Ishikawa (cell line): ENCODE measurements at regions not wholly inside any gene's neighbourhood (a gene's known extent, or its start where the extent isn't known, plus 50 kb on each side); places are given as distances from the start of the nearest gene placed in this dataset.

ENCODE experiments used
- CEBPB ChIP-seq: IDR thresholded peaks from 2 replicates; pipeline ENCODE4 v1.6.1; 2012
- CREB1 ChIP-seq: IDR thresholded peaks from 2 replicates; pipeline ENCODE4 v1.6.1; 2012; ENCODE audit warnings: low read depth
- EGR1 ChIP-seq: IDR thresholded peaks from 2 replicates; pipeline ENCODE4 v1.6.1; 2012
- EP300 ChIP-seq: IDR thresholded peaks from 2 replicates; pipeline ENCODE4 v1.6.1; 2012; ENCODE audit warnings: borderline replicate concordance
- FOXM1 ChIP-seq: IDR thresholded peaks from 2 replicates; pipeline ENCODE4 v1.6.1; 2012; ENCODE audit warnings: low read depth, borderline replicate concordance
- NFIC ChIP-seq: IDR thresholded peaks from 2 replicates; pipeline ENCODE4 v1.6.1; 2012
- RAD21 ChIP-seq: IDR thresholded peaks from 2 replicates; pipeline ENCODE4 v1.6.1; 2012; ENCODE audit warnings: low read depth
- TAF1 ChIP-seq: IDR thresholded peaks from 2 replicates; pipeline ENCODE4 v1.6.1; 2012; ENCODE audit warnings: low read depth, mild to moderate bottlenecking
- TCF12 ChIP-seq: IDR thresholded peaks from 2 replicates; pipeline ENCODE4 v1.6.1; 2012; ENCODE audit warnings: low read depth
- TEAD4 ChIP-seq: IDR thresholded peaks from 2 replicates; pipeline ENCODE4 v1.6.1; 2012
- YY1 ChIP-seq: IDR thresholded peaks from 2 replicates; pipeline ENCODE4 v1.6.1; 2012; ENCODE audit warnings: low read depth
- ZBTB7A ChIP-seq: IDR thresholded peaks from 2 replicates; pipeline ENCODE4 v1.6.1; 2012; ENCODE audit warnings: low read depth
- TF ChIP-seq, protein P1 (sequence below): IDR thresholded peaks from 2 replicates; pipeline ENCODE4 v1.6.1; 2012; ENCODE audit warnings: low read depth, mild to moderate bottlenecking
- TF ChIP-seq, protein P2 (sequence below): IDR thresholded peaks from 2 replicates; pipeline ENCODE4 v1.6.1; 2012
- TF ChIP-seq, protein P3 (sequence below): IDR thresholded peaks from 2 replicates; pipeline ENCODE4 v1.6.1; 2012

GRCh38 chr5:101574017-101574416 lies 670.9 kb upstream of the ST8SIA4 start:
- no peak for TF ChIP-seq RAD21
- no peak for TF ChIP-seq EGR1
- TF ChIP-seq, protein P1, sequence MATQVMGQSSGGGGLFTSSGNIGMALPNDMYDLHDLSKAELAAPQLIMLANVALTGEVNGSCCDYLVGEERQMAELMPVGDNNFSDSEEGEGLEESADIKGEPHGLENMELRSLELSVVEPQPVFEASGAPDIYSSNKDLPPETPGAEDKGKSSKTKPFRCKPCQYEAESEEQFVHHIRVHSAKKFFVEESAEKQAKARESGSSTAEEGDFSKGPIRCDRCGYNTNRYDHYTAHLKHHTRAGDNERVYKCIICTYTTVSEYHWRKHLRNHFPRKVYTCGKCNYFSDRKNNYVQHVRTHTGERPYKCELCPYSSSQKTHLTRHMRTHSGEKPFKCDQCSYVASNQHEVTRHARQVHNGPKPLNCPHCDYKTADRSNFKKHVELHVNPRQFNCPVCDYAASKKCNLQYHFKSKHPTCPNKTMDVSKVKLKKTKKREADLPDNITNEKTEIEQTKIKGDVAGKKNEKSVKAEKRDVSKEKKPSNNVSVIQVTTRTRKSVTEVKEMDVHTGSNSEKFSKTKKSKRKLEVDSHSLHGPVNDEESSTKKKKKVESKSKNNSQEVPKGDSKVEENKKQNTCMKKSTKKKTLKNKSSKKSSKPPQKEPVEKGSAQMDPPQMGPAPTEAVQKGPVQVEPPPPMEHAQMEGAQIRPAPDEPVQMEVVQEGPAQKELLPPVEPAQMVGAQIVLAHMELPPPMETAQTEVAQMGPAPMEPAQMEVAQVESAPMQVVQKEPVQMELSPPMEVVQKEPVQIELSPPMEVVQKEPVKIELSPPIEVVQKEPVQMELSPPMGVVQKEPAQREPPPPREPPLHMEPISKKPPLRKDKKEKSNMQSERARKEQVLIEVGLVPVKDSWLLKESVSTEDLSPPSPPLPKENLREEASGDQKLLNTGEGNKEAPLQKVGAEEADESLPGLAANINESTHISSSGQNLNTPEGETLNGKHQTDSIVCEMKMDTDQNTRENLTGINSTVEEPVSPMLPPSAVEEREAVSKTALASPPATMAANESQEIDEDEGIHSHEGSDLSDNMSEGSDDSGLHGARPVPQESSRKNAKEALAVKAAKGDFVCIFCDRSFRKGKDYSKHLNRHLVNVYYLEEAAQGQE = no peak
- no peak for TF ChIP-seq NFIC
- TF ChIP-seq, protein P2, sequence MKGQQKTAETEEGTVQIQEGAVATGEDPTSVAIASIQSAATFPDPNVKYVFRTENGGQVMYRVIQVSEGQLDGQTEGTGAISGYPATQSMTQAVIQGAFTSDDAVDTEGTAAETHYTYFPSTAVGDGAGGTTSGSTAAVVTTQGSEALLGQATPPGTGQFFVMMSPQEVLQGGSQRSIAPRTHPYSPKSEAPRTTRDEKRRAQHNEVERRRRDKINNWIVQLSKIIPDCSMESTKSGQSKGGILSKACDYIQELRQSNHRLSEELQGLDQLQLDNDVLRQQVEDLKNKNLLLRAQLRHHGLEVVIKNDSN = no peak
- TF ChIP-seq EP300 = no peak
- no peak for TF ChIP-seq TCF12
- TF ChIP-seq FOXM1 = no peak
- no peak for TF ChIP-seq TEAD4
- TF ChIP-seq ZBTB7A = no peak
- no peak for TF ChIP-seq CEBPB
- TF ChIP-seq, protein P3, sequence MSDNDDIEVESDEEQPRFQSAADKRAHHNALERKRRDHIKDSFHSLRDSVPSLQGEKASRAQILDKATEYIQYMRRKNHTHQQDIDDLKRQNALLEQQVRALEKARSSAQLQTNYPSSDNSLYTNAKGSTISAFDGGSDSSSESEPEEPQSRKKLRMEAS = no peak
- no peak for TF ChIP-seq YY1
- TF ChIP-seq TAF1 = no peak
- TF ChIP-seq CREB1 = no peak

GRCh38 chr5:101561018-101561417 lies 657.9 kb upstream of the ST8SIA4 start:
- TF ChIP-seq TAF1 = no peak
- TF ChIP-seq, protein P1 = no peak
- no peak for TF ChIP-seq TEAD4
- TF ChIP-seq YY1 = no peak
- TF ChIP-seq ZBTB7A = no peak
- no peak for TF ChIP-seq CREB1
- TF ChIP-seq, protein P2 = no peak
- TF ChIP-seq, protein P3 = no peak
- no peak for TF ChIP-seq EGR1
- no peak for TF ChIP-seq NFIC

GRCh38 chr5:101543780-101544179 lies 640.7 kb upstream of the ST8SIA4 start:
- TF ChIP-seq NFIC (no peak), EP300 (no peak), TAF1 (no peak), RAD21 (no peak), TCF12 (no peak), FOXM1 (no peak), CEBPB (no peak)
- TF ChIP-seq, protein P3 = no peak
- TF ChIP-seq, protein P1 = no peak

DNA sequence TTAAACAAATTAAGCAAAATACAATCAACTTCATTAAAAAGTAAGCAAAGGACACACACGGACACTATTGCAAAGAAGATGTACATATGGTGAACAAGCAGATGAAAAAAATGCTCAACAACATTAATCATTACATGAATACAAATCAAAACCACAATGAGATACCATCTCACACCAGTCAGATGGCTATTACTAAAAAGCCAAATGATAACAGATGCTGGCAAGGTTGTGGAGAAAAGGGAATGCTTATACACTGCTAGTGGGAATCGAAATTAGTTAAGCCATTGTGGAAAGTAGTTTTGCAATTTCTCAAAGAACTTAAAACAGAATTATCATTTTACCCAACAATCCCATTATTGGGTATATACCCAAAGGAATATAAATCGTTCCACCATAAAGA lies 636.2 kb upstream of the ST8SIA4 start:
- TF ChIP-seq ZBTB7A = no peak
- TF ChIP-seq, protein P3 = no peak

DNA sequence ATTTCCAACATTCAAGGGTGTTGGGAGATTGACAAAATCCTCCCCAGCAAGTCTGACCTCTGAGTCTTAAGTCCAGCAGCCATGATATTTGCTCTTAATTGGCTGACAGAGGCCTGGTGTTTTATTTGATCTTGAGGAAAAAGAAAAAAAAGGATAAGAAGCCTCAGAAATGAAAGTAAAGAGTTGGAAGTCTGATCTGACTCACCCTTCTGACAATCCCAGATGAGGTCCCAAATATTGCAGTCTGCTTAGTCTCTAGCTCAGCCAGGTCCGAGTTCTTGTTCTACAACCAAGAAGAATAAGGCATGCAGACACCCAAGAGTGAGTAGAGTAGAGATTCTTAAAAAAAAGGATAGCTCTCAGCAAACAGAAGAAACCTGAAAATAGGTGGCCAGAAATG lies 632.5 kb upstream of the ST8SIA4 start:
- TF ChIP-seq NFIC (no peak), TEAD4 (no peak)
